GM11168 (cell line): ENCODE measurements at regions not wholly inside any gene's neighbourhood (a gene's known extent, or its start where the extent isn't known, plus 50 kb on each side); places are given as distances from the start of the nearest gene placed in this dataset.

Source experiments
- in situ Hi-C: fragments of 300-500 bp; cut with MboI; formaldehyde crosslinking; loops from one replicate; pipeline ENCODE4 v1.12.0; 2022; ENCODE audit warnings: low sequenced_read_pairs; ENCODE audit not compliant: unreplicated experiment

DNA sequence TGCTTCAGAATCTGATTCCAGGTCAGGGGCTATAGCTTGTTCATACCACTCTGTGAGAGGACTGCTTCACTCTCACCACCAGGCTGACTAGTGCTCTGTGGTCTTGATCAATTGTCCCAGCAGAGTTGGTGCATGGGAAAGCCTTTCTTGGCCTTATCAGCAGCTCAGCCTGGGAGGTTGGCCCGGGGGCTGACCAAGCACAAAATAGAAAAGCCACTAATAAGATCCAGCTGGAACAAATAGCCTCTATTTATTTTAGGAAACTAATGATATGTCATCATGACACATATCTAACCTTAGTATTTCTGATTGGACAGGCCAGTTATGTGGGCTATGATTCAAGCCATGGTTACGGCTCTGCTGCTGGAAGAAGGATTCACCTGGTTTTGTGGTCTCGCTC is 134.2 kb downstream of the GDAP2 start:
- in situ Hi-C loops: no loop called here

DNA sequence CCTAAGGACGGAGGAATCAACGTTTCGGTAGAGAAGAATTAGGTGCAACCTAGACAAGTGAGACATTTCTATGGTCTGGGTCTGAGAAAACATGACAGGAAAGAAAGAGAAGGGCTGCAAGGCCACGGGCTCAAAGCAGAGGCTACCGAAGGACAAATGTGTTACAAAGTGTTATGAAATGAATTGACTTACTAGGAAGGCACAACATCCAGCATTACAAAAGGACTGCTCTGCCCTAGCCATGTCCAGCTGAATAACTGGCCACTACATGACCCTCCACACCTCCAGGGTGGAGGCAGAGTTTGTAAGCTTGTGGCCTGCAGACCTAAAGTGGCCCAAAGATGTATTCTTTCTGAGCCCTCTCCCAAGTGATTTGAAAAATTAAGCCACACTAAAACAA is 133.6 kb downstream of the GDAP2 start:
- in situ Hi-C loops: no loop called here

DNA sequence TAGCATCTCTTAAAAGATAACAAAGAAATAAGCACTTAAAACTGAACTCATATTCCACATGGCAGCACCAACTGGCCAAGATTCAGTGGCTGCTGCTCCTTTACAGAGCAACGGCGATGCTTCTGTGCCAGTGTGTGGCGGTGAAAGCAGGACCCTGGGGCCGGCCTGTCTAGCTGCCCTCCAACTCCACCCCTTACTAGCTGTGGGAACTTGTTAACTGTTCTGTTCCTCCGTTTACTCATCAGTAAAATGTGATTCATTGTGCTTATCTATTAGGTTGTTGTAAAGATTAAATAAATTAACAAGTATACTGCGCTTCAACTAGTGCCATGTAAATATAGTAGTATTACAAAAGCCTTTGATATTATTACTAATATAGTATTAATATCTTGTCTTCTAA is 133.2 kb downstream of the GDAP2 start:
- in situ Hi-C loops: no loop called here

DNA sequence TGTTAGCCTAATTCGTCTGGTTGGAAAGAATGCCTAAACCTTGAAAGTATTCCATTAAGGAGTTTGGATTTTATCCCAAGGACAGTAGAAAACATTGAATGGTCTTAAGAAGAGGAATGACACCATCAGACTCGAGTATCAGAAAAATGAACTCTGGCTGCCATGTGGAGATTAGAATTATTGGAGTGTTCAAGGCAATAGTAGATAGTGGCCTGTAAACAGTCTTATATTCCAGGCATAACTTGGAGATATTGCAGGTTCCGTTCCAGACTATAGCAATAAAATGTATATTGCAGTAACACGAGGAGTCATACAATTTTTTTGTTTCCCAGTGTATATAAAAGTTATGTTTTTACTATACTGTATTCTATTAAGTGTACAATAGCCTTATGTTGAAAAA is 130.9 kb downstream of the GDAP2 start:
- in situ Hi-C loops: no loop called here

DNA sequence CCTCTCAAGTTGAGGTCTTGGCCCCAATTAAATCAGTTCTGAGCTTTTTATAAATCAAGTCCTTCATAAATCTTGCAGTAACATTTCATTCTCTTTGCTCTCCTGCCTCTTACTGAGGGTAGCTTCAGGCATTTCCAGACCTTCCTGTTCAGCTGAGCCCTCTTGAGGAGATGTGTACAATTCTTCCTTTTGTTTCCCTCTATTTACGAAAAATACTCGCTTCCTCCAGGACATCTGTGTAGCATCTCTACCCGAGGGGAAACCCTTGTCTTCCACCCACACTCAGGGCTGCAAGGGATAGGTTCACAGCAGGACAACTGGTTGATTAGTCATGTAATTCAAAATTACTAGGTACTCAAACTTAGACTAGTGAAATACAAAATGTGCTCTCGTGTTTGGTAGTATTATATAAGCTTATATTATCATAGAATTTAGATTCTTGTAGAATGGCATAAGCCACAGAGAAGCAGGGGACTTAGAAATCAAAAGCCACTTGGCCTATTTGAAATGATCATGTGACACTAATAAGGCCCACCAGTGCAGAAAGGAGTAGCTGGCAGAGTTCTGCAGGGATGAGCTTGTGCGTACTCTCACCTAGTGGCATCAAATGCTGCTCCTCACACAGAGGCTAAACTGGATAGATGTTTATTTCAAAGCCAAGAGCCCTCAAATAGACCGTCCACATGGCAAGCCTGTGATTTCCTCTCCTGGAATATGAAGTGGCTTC is 126.7 kb downstream of the GDAP2 start:
- in situ Hi-C loops: no loop called here

DNA sequence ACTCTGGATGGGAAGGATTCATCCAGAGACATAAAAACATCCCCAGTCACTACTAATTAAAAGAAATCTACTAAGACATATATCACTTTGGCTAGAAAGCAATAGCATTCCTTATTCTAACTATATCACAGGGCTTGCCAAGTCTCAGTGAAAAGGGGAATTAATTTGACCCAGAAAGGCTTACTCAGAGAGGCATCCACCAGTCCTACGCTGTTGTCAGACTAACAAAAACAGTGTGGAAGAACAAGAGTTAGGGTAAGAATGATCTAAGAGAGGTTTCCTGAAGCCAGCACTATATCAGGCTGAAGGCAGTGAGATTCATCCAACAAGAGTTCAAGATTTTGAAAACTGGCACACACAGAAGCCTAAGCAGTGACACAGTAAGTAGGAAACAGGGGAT is 126.1 kb downstream of the GDAP2 start:
- in situ Hi-C loops: no loop called here

DNA sequence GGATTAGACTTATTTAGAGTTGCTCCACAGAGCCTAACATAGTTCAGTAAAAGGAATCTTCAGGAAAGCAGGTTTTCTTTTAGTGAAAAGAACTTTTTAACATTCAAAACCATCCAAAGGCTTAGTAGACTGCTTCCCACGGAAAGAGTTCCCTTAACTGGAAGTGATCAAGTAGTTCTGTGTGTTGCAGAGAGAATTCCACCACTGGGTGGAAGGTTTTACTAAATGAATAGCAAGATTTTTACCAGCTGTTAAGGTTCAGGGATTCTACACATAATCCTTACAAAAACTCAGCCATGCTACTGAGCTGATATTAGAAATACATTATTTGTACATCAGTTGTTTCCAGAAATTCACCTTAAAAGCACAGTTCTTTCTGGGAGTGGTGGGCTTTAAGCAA is 119.7 kb downstream of the GDAP2 start:
- in situ Hi-C loops: no loop called here

DNA sequence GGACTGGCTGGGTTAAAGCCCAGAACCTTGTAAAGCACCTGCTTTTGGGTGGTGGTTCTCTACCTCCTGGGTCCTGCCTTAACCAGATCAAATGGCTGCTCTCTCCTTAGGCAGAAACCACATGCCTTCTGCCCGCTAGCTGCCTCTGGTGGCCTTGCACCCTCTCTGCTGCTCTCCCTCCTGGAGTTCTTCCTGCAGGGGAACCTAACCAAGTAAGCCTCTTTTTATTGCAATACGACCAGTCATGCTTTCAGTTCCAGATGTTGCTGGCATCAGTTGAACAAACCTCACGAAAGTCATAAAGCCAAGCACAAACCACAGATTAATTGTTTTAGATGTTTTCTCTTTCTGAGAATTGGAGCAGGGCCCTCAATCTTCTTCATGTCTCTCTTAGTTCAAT is 118.9 kb downstream of the GDAP2 start:
- in situ Hi-C loops: no loop called here

DNA sequence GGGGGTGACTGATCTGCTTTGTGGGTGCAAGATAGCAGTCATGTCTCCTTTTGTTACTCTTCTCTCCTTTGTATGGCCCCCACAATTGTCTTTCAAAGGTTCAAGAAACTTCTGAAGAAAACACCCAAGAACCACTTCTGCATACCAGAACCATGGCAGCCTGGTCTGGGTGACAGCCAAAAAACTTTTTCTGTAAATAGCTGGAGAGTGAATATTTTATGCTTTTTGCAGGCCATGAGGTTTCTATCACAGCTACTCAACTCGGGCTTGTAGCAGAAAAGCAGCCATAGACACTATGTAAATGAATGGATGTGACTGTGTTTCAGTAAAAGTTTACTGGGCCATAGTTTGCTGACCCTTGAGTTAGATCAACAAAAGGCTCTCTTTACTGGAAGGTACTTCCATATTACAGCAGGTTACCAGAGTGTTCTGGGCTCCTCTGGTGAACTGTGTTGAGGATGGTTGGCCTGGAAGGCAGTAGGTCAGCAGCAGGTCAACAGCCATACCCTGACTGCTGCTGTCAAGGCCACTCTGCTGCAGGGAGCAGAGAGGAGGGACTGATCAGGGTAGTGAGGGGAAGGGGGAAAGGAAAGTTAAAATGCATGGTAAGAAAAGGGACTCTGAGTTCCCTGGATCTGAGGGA is 116.4 kb downstream of the GDAP2 start:
- in situ Hi-C loops: no loop called here
